Esophagus muscularis mucosa (tissue), 4 donors: ENCODE measurements at regions not wholly inside any gene's neighbourhood (a gene's known extent, or its start where the extent isn't known, plus 50 kb on each side); places are given as distances from the start of the nearest gene placed in this dataset.

ENCODE experiments used
- DNase-seq: peaks from one replicate; pipeline ENCODE4 v3.0.0-alpha.2; 2017; ENCODE audit errors: extremely low spot score
- H3K27ac ChIP-seq, 4 donors: fragments of 200-600 bp; sonication (generic); replicated peaks in 1 of 4; 1 replicate in 3 of 4; 2 replicates in 1 of 4; pipeline ENCODE4 v1.5.1; 2016 to 2019; ENCODE audit warnings: mild to moderate bottlenecking in 1 of 4
- H3K27me3 ChIP-seq, 4 donors: fragments of 200-600 bp; sonication (generic); one replicate each; pipeline versions ENCODE4 v1.5.1 to v1.6.0; 2016 to 2019
- H3K36me3 ChIP-seq, 4 donors: fragments of 200-600 bp; sonication (generic); one replicate each; pipeline ENCODE4 v1.5.1; 2016 to 2019
- H3K4me1 ChIP-seq, 4 donors: fragments of 200-600 bp; sonication (generic); one replicate each; pipeline ENCODE4 v1.5.1; 2016 to 2019
- H3K4me3 ChIP-seq, 4 donors: fragments of 200-600 bp; sonication (generic); 1 replicate in 2 of 4; 2 replicates in 2 of 4; pipeline ENCODE4 v1.5.1; 2016 to 2019; ENCODE audit warnings: mild to moderate bottlenecking in 4 of 4, moderate library complexity in 1 of 4
- H3K9me3 ChIP-seq, 4 donors: fragments of 200-600 bp; sonication (generic); 1 replicate in 3 of 4; 2 replicates in 1 of 4; pipeline ENCODE4 v1.5.1; 2016 to 2019
- CTCF ChIP-seq, 3 experiments: fragments of 200-600 bp in 2 of 3; fragments of 450-650 bp in 1 of 3; sonication (generic) in 2 of 3; IDR thresholded peaks; one replicate each; pipeline ENCODE4 v1.5.1; 2017 to 2019; ENCODE audit warnings: antibody characterized with exemption in 3 of 3, mild to moderate bottlenecking in 2 of 3, moderate library complexity in 1 of 3
- EP300 ChIP-seq: sonication (generic); formaldehyde crosslinking; IDR thresholded peaks from one replicate; pipeline ENCODE4 v1.6.1; 2017; ENCODE audit warnings: antibody characterized with exemption
- POLR2A ChIP-seq: fragments of 450-650 bp; IDR thresholded peaks from one replicate; pipeline ENCODE4 v1.6.1; 2017; ENCODE audit warnings: antibody characterized with exemption, moderate library complexity, mild to moderate bottlenecking, low read depth
- POLR2AphosphoS5 ChIP-seq, 2 donors: sonication (generic); formaldehyde crosslinking; IDR thresholded peaks; one replicate each; pipeline ENCODE4 v1.6.1; 2017; ENCODE audit warnings: antibody characterized with exemption in 2 of 2
- WGBS: methylation state at CpG from one replicate; pipeline ENCODE4 v1.1.5; 2018; 5-methylcytosine and 5-hydroxymethylcytosine counted together
- intact Hi-C: fragments of 100-400 bp; cut with DNase I; formaldehyde crosslinking; loops from one replicate; pipeline ENCODE4 v1.15.1; 2023

GRCh38 chr2:217247476-217247875 is 387.6 kb upstream of the TNP1 start:
- Histone ChIP-seq H3K4me3 (no peak overlapping the region), H3K4me1 (peaks cover 18 to 61% (median 52%) of the 10 kb centered on the region in 4 donors), H3K9me3 (no peaks in the 10 kb centered on the region), H3K27ac (peak overlapping the region; percentile 82 to 83 (median 82)), H3K27me3 (no peaks in the 10 kb centered on the region), H3K36me3 (no peaks in the 10 kb centered on the region)
- intact Hi-C loops: no loop called here
- 44% methylated on average over 8 of the region's 8 CpGs for whole genome bisulfite sequencing
- DNase-seq: no peak
- TF ChIP-seq POLR2A (no peak), POLR2AphosphoS5 (IDR thresholded peaks at IDR 0.05) (no peak), CTCF (IDR thresholded peaks at IDR 0.05) (no peak), EP300 (no peak)

- H3K4me1 ChIP-seq: peaks cover 18 to 51% (median 41%) of the 10 kb centered on the region in 4 donors
- H3K27me3 ChIP-seq: no peaks in the 10 kb centered on the region
- no peak for DNase-seq
- intact Hi-C loops: no loop called here
- H3K9me3 ChIP-seq: no peaks in the 10 kb centered on the region
- no peaks in the 10 kb centered on the region for H3K36me3 ChIP-seq
- WGBS: 83% methylated on average over 6 of the region's 6 CpGs
- peak overlapping the region in 1 of 4 donors; percentile 28 for H3K27ac ChIP-seq
- no peak for TF ChIP-seq EP300
- TF ChIP-seq POLR2AphosphoS5 (IDR thresholded peaks at IDR 0.05): no peak
- no peak for TF ChIP-seq CTCF (IDR thresholded peaks at IDR 0.05)
- TF ChIP-seq POLR2A: no peak
- H3K4me3 ChIP-seq: no peak overlapping the region
These were observed 386.2 kb upstream of the TNP1 start for GRCh38 chr2:217246108-217246507.

GRCh38 chr2:217244815-217245214 is 385.0 kb upstream of the TNP1 start:
- no peaks in the 10 kb centered on the region for H3K27me3 ChIP-seq
- no peak for DNase-seq
- H3K27ac ChIP-seq: no peak overlapping the region
- H3K36me3 ChIP-seq: no peaks in the 10 kb centered on the region
- intact Hi-C loops: no loop called here
- peaks cover 18 to 38% (median 28%) of the 10 kb centered on the region in 4 donors for H3K4me1 ChIP-seq
- H3K4me3 ChIP-seq: no peak overlapping the region
- 86% methylated on average over 4 of the region's 4 CpGs for WGBS
- TF ChIP-seq POLR2A: no peak
- no peaks in the 10 kb centered on the region for H3K9me3 ChIP-seq

GRCh38 chr2:217242947-217243346 is 383.1 kb upstream of the TNP1 start:
- Histone ChIP-seq H3K36me3 (no peaks in the 10 kb centered on the region), H3K27ac (no peak overlapping the region), H3K27me3 (no peaks in the 10 kb centered on the region), H3K4me3 (no peak overlapping the region), H3K9me3 (no peaks in the 10 kb centered on the region), H3K4me1 (peaks cover 4 to 19% (median 10%) of the 10 kb centered on the region in 4 donors)
- no peak for DNase-seq
- intact Hi-C loops: no loop called here
- TF ChIP-seq POLR2A (no peak), EP300 (no peak), CTCF (IDR thresholded peaks at IDR 0.05) (no peak), POLR2AphosphoS5 (IDR thresholded peaks at IDR 0.05) (no peak)
- 97% methylated on average over 3 of the region's 3 CpGs for WGBS

GRCh38 chr2:217231724-217232123 is 371.9 kb upstream of the TNP1 start:
- Histone ChIP-seq H3K9me3 (peaks cover 0 to 7% (median 0%) of the 10 kb centered on the region in 4 donors), H3K36me3 (no peaks in the 10 kb centered on the region), H3K27me3 (no peaks in the 10 kb centered on the region), H3K4me3 (no peak overlapping the region), H3K4me1 (peaks cover 0 to 6% (median 2%) of the 10 kb centered on the region in 4 donors), H3K27ac (no peak overlapping the region)
- no peak for TF ChIP-seq EP300
- no peak for TF ChIP-seq POLR2A
- no peak for TF ChIP-seq POLR2AphosphoS5 (IDR thresholded peaks at IDR 0.05)
- TF ChIP-seq CTCF (IDR thresholded peaks at IDR 0.05): no peak
- no peak for DNase-seq
- WGBS: 57% methylated on average over 3 of the region's 3 CpGs
- intact Hi-C loops: no loop called here
